Heart left ventricle (tissue), 16 donors: ENCODE measurements at regions not wholly inside any gene's neighbourhood (a gene's known extent, or its start where the extent isn't known, plus 50 kb on each side); places are given as distances from the start of the nearest gene placed in this dataset.

ENCODE experiments used
- ATAC-seq, 4 donors: fragments of 200-7000 bp; cut with Tn5 transposase; one replicate each; pipeline ENCODE4 v1.9.1; 2020 to 2022; ENCODE audit warnings: moderate library complexity in 4 of 4, mild to moderate bottlenecking in 3 of 4, moderate number of reproducible peaks in 1 of 4
- DNase-seq, 5 donors: peaks; one replicate each; pipeline ENCODE4 v3.0.0-alpha.2; 2020
- H3K27ac ChIP-seq, 12 donors: fragments of 200-600 bp; sonication (generic) in 4 of 12; one replicate each; pipeline versions ENCODE4 v1.5.0 to v1.8.0; 2016 to 2022; ENCODE audit warnings: mild to moderate bottlenecking in 2 of 12
- H3K27me3 ChIP-seq, 9 donors: fragments of 200-600 bp; sonication (generic) in 2 of 9; one replicate each; pipeline versions ENCODE4 v1.5.1 to v1.8.0; 2016 to 2022; ENCODE audit warnings: mild to moderate bottlenecking in 3 of 9
- H3K36me3 ChIP-seq, 9 donors: fragments of 200-600 bp; sonication (generic) in 2 of 9; one replicate each; pipeline versions ENCODE4 v1.5.0 to v1.8.0; 2018 to 2022; ENCODE audit warnings: mild to moderate bottlenecking in 2 of 9
- H3K4me1 ChIP-seq, 12 donors: fragments of 200-600 bp; sonication (generic) in 4 of 12; one replicate each; pipeline versions ENCODE4 v1.5.0 to v1.8.0; 2016 to 2022; ENCODE audit warnings: mild to moderate bottlenecking in 3 of 12
- H3K4me3 ChIP-seq, 12 donors: fragments of 200-600 bp; sonication (generic) in 4 of 12; one replicate each; pipeline versions ENCODE4 v1.5.0 to v1.8.0; 2017 to 2022; ENCODE audit warnings: mild to moderate bottlenecking in 9 of 12, moderate library complexity in 4 of 12
- H3K9me3 ChIP-seq, 12 donors: fragments of 200-600 bp; sonication (generic) in 4 of 12; one replicate each; pipeline versions ENCODE4 v1.5.0 to v1.8.0; 2016 to 2022; ENCODE audit warnings: mild to moderate bottlenecking in 1 of 12
- CTCF ChIP-seq, 12 donors: fragments of 200-600 bp; sonication (generic) in 4 of 12; IDR thresholded peaks; one replicate each; pipeline versions ENCODE4 v1.5.0 to v1.8.0; 2018 to 2022; ENCODE audit warnings: antibody characterized with exemption in 12 of 12, mild to moderate bottlenecking in 5 of 12
- POLR2A ChIP-seq, 2 donors: fragments of 450-650 bp; IDR thresholded peaks; one replicate each; pipeline ENCODE4 v1.6.1; 2017; ENCODE audit warnings: antibody characterized with exemption in 2 of 2, mild to moderate bottlenecking in 2 of 2, moderate library complexity in 2 of 2
- WGBS, 4 donors: extraction: QIAGEN DNeasy Blood & Tissue Kit in 2 of 4; methylation state at CpG; one replicate each; pipeline versions ENCODE4 v1.1.5 to v1.1.7; 2013 to 2018; 5-methylcytosine and 5-hydroxymethylcytosine counted together
- intact Hi-C, 10 donors: fragments of 100-400 bp; cut with DNase I; formaldehyde crosslinking; loops; one replicate each; pipeline versions ENCODE4 v1.11.1 to v1.14.2; 2022
- donor health status: ischemic (EF 13 %, LVEDD 7.1; RV severe dilation, severe dysfunction).
- donor health status: healthy with polysubstance abuse.
- donor health status: DM: no; HTN: yes; CAD: no.
- donor health status: DM: no; HTN: no; CAD: no.
- donor health status: ischemic (EF 25% LVEDD 6.9; RV normal size, moderate dysfunction).
- donor health status: ischemic (EF 25% LVEDD 5.7; RV mildly dilated, moderate dysfunction).
- donor health status: healthy.
- donor health status: DM: yes; HTN: yes; CAD: no.
- donor health status: ischemic (EF 35%, LVEDD 5.7; RV mildly dilated, moderate dysfunction).
- donor health status: nonischemic (EF 11% LVEDD 7.7; RV severe dilation, severe dysfunction).
- donor health status: DM: yes; HTN: yes; CAD: no.
- donor health status: PGD.
- donor health status: ischemic (EF 29% LVEDD 5.4; RV normal size, mild dysfunction).
- donor health status: nonischemic (EF 23%, LVEDD 6.1; RV moderate dilation, normal function).

- no peak overlapping the region for H3K27ac ChIP-seq
- intact Hi-C loops, result no loop called here
- 75 to 88% (median 84%) methylated on average over 3 of the region's 3 CpGs for WGBS, 4 donors
Measured at GRCh38 chr10:64033711-64034110, 512.5 kb downstream of the REEP3 start.

GRCh38 chr10:64036321-64036930 is 515.2 kb downstream of the REEP3 start:
- WGBS, 4 donors, result 48 to 58% (median 51%) methylated on average over 10 of the region's 10 CpGs
- ATAC-seq, result peak in 1 of 4 donors; percentile 8
- H3K27ac ChIP-seq, result peak overlapping the region in 3 of 12 donors; percentile 6 to 50 (median 41)

More at GRCh38 chr10:64033711-64034110, 512.5 kb downstream of the REEP3 start:
- peak in 1 of 4 donors; percentile 38 for ATAC-seq
- peaks cover 0 to 8% (median 0%) of the 10 kb centered on the region in 9 donors for H3K27me3 ChIP-seq
- no peaks in the 10 kb centered on the region for H3K9me3 ChIP-seq
- no peaks in the 10 kb centered on the region for H3K36me3 ChIP-seq
- no peak for TF ChIP-seq POLR2A (IDR thresholded peaks at IDR 0.05)
- TF ChIP-seq CTCF (IDR thresholded peaks at IDR 0.05), result no peak
- DNase-seq, result no peak
- H3K4me3 ChIP-seq, result no peak overlapping the region
- peaks cover 0 to 13% (median 2%) of the 10 kb centered on the region in 12 donors for H3K4me1 ChIP-seq

GRCh38 chr10:64037071-64037661 is 516.0 kb downstream of the REEP3 start:
- ATAC-seq (peak in 1 of 4 donors; percentile 20), DNase-seq (peak in 1 of 5 donors; percentile 23)
- WGBS, 4 donors, result 43 to 54% (median 51%) methylated on average over 9 of the region's 9 CpGs
- intact Hi-C loops, result loop anchor here in 1 of 10 donors (5.0 kb wide), 1 partner anchor 165 kb away; no protein-coding TSS in a partner anchor
- H3K27ac ChIP-seq, result peak overlapping the region in 6 of 12 donors; percentile 6 to 50 (median 28)
- TF ChIP-seq CTCF (IDR thresholded peaks at IDR 0.05), result no peak
- TF ChIP-seq POLR2A (IDR thresholded peaks at IDR 0.05), result no peak
- H3K9me3 ChIP-seq, result no peaks in the 10 kb centered on the region
- H3K4me1 ChIP-seq, result peaks cover 0 to 26% (median 5%) of the 10 kb centered on the region in 12 donors
- H3K4me3 ChIP-seq, result peak overlapping the region in 7 of 12 donors; percentile 19 to 32 (median 27)
- no peaks in the 10 kb centered on the region for H3K36me3 ChIP-seq
- H3K27me3 ChIP-seq, result peaks cover 0 to 8% (median 0%) of the 10 kb centered on the region in 9 donors

More at GRCh38 chr10:64036321-64036930, 515.2 kb downstream of the REEP3 start:
- DNase-seq, result no peak
- no peaks in the 10 kb centered on the region for H3K9me3 ChIP-seq
- no peaks in the 10 kb centered on the region for H3K36me3 ChIP-seq
- intact Hi-C loops, result loop anchor here in 1 of 10 donors (5.0 kb wide), 1 partner anchor 164 kb away; no protein-coding TSS in a partner anchor
- H3K4me1 ChIP-seq, result peaks cover 0 to 23% (median 5%) of the 10 kb centered on the region in 12 donors
- H3K4me3 ChIP-seq, result peak overlapping the region in 7 of 12 donors; percentile 19 to 32 (median 27)
- peaks cover 0 to 8% (median 0%) of the 10 kb centered on the region in 9 donors for H3K27me3 ChIP-seq
- no peak for TF ChIP-seq CTCF (IDR thresholded peaks at IDR 0.05)
- TF ChIP-seq POLR2A (IDR thresholded peaks at IDR 0.05), result no peak

GRCh38 chr10:64038107-64038506 is 516.9 kb downstream of the REEP3 start:
- no peaks in the 10 kb centered on the region for H3K36me3 ChIP-seq
- intact Hi-C loops, result loop anchor here in 1 of 10 donors (5.0 kb wide), 1 partner anchor 166 kb away; no protein-coding TSS in a partner anchor
- TF ChIP-seq CTCF (IDR thresholded peaks at IDR 0.05), result no peak
- no peak for TF ChIP-seq POLR2A (IDR thresholded peaks at IDR 0.05)
- no peaks in the 10 kb centered on the region for H3K9me3 ChIP-seq
- no peak overlapping the region for H3K4me3 ChIP-seq
- H3K27me3 ChIP-seq, result peaks cover 0 to 8% (median 0%) of the 10 kb centered on the region in 9 donors
- H3K4me1 ChIP-seq, result peaks cover 0 to 26% (median 5%) of the 10 kb centered on the region in 12 donors
- ATAC-seq (no peak), DNase-seq (no peak)
- H3K27ac ChIP-seq, result peak overlapping the region in 1 of 12 donors; percentile 50
- WGBS, 4 donors, result 53 to 64% (median 58%) methylated on average over 6 of the region's 6 CpGs
